ENCODE measurements at regions not wholly inside any gene's neighbourhood (a gene's known extent, or its start where the extent isn't known, plus 50 kb on each side); places are given as distances from the start of the nearest gene placed in this dataset.
"Not testable (repeated sequence)": the region's sequence is repeated elsewhere in the genome, so short reads cannot be mapped to it uniquely, and the experiment has no call there.

GRCh38 chr21:6428498-6429092 lies 4092.8 kb upstream of the TPTE start:
- not testable (repeated sequence) for H3K4me3 Mint-ChIP-seq; H3K27ac Mint-ChIP-seq; H3K4me1 Mint-ChIP-seq (ENCODE audit: low read depth); H3K9me3 Mint-ChIP-seq; H3K36me3 Mint-ChIP-seq (ENCODE audit: low read depth); H3K27me3 Mint-ChIP-seq (ENCODE audit: low read depth)

DNA sequence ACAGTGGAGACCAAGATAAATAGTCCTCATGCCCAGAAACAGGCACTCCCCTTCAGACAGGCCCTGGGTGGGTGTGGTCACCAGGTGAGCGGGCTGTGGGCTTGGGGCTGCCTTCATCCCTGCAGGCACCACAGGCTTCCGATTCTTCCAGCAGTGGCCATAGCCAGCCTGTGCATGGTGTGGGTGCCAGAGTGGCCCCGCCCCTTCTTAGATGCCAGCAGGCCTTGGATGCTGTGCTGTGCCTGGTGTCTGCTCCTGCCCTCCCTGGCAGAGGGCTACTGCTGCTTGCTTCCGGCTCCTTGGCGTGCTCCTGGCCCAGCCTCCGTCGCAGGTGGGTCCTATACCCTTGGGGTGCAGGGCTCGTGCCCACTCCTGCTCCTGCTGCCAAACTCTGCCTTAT lies 4091.5 kb upstream of the TPTE start:
- H3K4me3 Mint-ChIP-seq; H3K9me3 Mint-ChIP-seq; H3K4me1 Mint-ChIP-seq (ENCODE audit: low read depth); H3K27ac Mint-ChIP-seq; H3K36me3 Mint-ChIP-seq (ENCODE audit: low read depth); H3K27me3 Mint-ChIP-seq (ENCODE audit: low read depth): not testable (repeated sequence)

GRCh38 chr21:6433149-6433548 lies 4088.2 kb upstream of the TPTE start:
- H3K9me3 Mint-ChIP-seq; H3K4me3 Mint-ChIP-seq; H3K4me1 Mint-ChIP-seq (ENCODE audit: low read depth); H3K36me3 Mint-ChIP-seq (ENCODE audit: low read depth); H3K27me3 Mint-ChIP-seq (ENCODE audit: low read depth); H3K27ac Mint-ChIP-seq: not testable (repeated sequence)

- H3K27ac Mint-ChIP-seq; H3K4me3 Mint-ChIP-seq; H3K27me3 Mint-ChIP-seq (ENCODE audit: low read depth); H3K36me3 Mint-ChIP-seq (ENCODE audit: low read depth); H3K9me3 Mint-ChIP-seq; H3K4me1 Mint-ChIP-seq (ENCODE audit: low read depth): not testable (repeated sequence)
Observed at GRCh38 chr21:6436205-6436604, 4085.2 kb upstream of the TPTE start.

GRCh38 chr21:6436971-6437833 lies 4084.2 kb upstream of the TPTE start:
- not testable (repeated sequence) for H3K4me1 Mint-ChIP-seq (ENCODE audit: low read depth); H3K27ac Mint-ChIP-seq; H3K4me3 Mint-ChIP-seq; H3K27me3 Mint-ChIP-seq (ENCODE audit: low read depth); H3K9me3 Mint-ChIP-seq; H3K36me3 Mint-ChIP-seq (ENCODE audit: low read depth)

- not testable (repeated sequence) for H3K36me3 Mint-ChIP-seq (ENCODE audit: low read depth); H3K4me3 Mint-ChIP-seq; H3K27me3 Mint-ChIP-seq (ENCODE audit: low read depth); H3K4me1 Mint-ChIP-seq (ENCODE audit: low read depth); H3K9me3 Mint-ChIP-seq; H3K27ac Mint-ChIP-seq
Observed at GRCh38 chr21:6437834-6438187, 4083.6 kb upstream of the TPTE start.

DNA sequence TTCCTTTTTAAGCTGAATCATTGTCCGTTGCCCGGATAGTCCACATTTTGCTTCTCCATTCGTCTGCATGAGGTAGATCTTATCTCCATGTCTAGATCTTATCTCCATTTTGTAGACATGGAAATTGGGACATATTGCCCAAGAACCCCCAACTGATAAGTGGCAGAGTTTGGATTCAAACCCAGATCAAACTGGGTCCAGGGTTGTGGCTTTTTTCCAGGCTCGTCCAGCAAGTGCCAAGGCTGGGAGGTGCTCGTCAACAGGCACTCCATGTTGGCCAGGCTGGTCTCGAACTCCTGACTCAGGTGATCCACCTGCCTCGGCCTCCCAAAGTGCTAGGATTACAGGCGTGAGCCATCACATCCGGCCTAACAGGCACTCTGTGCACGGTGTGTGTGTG lies 4082.3 kb upstream of the TPTE start:
- H3K4me3 Mint-ChIP-seq; H3K27ac Mint-ChIP-seq; H3K4me1 Mint-ChIP-seq (ENCODE audit: low read depth); H3K27me3 Mint-ChIP-seq (ENCODE audit: low read depth); H3K36me3 Mint-ChIP-seq (ENCODE audit: low read depth); H3K9me3 Mint-ChIP-seq: not testable (repeated sequence)

DNA sequence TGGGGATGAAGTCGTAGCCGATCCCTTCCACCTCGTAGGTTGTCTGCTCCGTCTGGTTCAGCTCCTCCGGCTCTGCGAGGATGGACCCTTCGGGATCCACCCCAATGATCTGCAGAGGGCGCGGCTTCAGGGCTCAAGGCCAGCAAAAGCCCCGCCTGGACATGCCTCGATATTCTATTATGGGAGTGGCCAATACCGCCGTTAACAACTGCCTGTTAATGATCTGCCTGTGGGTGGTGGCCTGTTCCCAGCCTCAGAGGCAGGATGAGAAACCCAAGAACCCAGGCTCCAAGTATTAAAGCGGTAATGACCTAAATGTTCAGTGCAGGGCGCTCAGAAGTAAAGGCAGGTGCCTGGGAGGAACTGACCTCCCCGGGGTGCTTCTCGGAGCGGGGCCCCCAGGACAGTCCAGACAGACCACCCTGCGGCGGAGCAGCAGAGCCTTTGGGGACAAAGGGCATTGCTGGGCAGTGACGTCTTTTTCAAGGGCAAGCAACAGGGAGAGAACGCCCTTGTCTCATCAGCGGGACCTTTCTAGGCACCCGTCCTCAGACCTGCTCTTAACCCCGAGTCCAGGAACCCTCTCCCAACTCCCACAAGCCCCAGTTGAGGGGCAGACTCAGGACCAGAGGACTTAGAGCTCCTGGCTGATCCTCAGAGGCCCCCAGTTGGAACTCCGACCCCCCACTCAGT lies 4066.6 kb upstream of the TPTE start:
- H3K36me3 Mint-ChIP-seq (ENCODE audit: low read depth); H3K4me1 Mint-ChIP-seq (ENCODE audit: low read depth); H3K9me3 Mint-ChIP-seq; H3K27me3 Mint-ChIP-seq (ENCODE audit: low read depth); H3K27ac Mint-ChIP-seq; H3K4me3 Mint-ChIP-seq: not testable (repeated sequence)

GRCh38 chr21:6456011-6456661 lies 4065.2 kb upstream of the TPTE start:
- not testable (repeated sequence) for H3K9me3 Mint-ChIP-seq; H3K4me1 Mint-ChIP-seq (ENCODE audit: low read depth)

DNA sequence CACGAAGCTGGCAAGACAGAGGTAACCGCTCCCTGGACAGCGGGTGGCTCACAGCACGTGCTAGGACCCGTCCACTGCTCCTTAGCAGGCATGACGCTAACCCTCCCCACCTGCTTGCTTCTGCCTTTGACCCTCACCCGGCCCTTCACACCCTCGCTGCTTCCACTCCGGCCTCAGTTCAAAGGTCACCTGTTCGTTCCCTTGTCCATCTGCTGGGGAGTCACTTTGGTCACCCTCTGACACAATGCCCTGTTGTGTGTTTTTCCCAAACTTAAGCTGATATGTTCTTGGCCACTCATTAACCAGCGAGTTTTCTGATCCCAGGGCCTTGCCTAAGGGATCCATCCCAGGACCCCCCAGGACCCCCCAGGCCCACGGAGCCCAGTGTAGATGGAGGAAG lies 4061.6 kb upstream of the TPTE start:
- H3K4me1 Mint-ChIP-seq (ENCODE audit: low read depth); H3K9me3 Mint-ChIP-seq; H3K4me3 Mint-ChIP-seq; H3K27me3 Mint-ChIP-seq (ENCODE audit: low read depth); H3K36me3 Mint-ChIP-seq (ENCODE audit: low read depth); H3K27ac Mint-ChIP-seq: not testable (repeated sequence)

More at GRCh38 chr21:6456011-6456661, 4065.2 kb upstream of the TPTE start:
- not testable (repeated sequence) for H3K27ac Mint-ChIP-seq; H3K36me3 Mint-ChIP-seq (ENCODE audit: low read depth); H3K4me3 Mint-ChIP-seq; H3K27me3 Mint-ChIP-seq (ENCODE audit: low read depth)

- H3K27me3 Mint-ChIP-seq (ENCODE audit: low read depth) = not testable (repeated sequence)
Observed at GRCh38 chr21:6461358-6461757, 4060.0 kb upstream of the TPTE start.

GRCh38 chr21:6464419-6464818 lies 4057.0 kb upstream of the TPTE start:
- H3K36me3 Mint-ChIP-seq (ENCODE audit: low read depth); H3K27ac Mint-ChIP-seq; H3K9me3 Mint-ChIP-seq; H3K27me3 Mint-ChIP-seq (ENCODE audit: low read depth); H3K4me3 Mint-ChIP-seq; H3K4me1 Mint-ChIP-seq (ENCODE audit: low read depth): not testable (repeated sequence)

More at GRCh38 chr21:6461358-6461757, 4060.0 kb upstream of the TPTE start:
- not testable (repeated sequence) for H3K4me3 Mint-ChIP-seq; H3K9me3 Mint-ChIP-seq; H3K4me1 Mint-ChIP-seq (ENCODE audit: low read depth); H3K36me3 Mint-ChIP-seq (ENCODE audit: low read depth); H3K27ac Mint-ChIP-seq

- not testable (repeated sequence) for H3K9me3 Mint-ChIP-seq; H3K36me3 Mint-ChIP-seq (ENCODE audit: low read depth); H3K27ac Mint-ChIP-seq; H3K4me3 Mint-ChIP-seq; H3K4me1 Mint-ChIP-seq (ENCODE audit: low read depth); H3K27me3 Mint-ChIP-seq (ENCODE audit: low read depth)
Observed at GRCh38 chr21:6466081-6466698, 4055.2 kb upstream of the TPTE start.

GRCh38 chr21:6466707-6467106 lies 4054.7 kb upstream of the TPTE start:
- H3K36me3 Mint-ChIP-seq (ENCODE audit: low read depth); H3K27me3 Mint-ChIP-seq (ENCODE audit: low read depth); H3K9me3 Mint-ChIP-seq; H3K4me3 Mint-ChIP-seq; H3K27ac Mint-ChIP-seq; H3K4me1 Mint-ChIP-seq (ENCODE audit: low read depth): not testable (repeated sequence)

Data from T-helper 1 cell treated with Interleukin-12 subunit alpha and Interleukin-12 subunit beta and Interleukin-4 antibody, amounts not matched to agents 30 μg/mL and 1 μg/mL, for 36 hours (primary cell).